HTR-8/SVneo (cell line): ENCODE measurements at regions not wholly inside any gene's neighbourhood (a gene's known extent, or its start where the extent isn't known, plus 50 kb on each side); places are given as distances from the start of the nearest gene placed in this dataset.
"Not testable (repeated sequence)": the region's sequence is repeated elsewhere in the genome, so short reads cannot be mapped to it uniquely, and the experiment has no call there.

Source experiments
- DNase-seq: peaks from one replicate; pipeline ENCODE4 v3.0.0; 2011; ENCODE audit warnings: low spot score, mixed read lengths; ENCODE audit not compliant: insufficient read length
- FAIRE-seq: peaks from 2 replicates; lab custom pipeline; 2011; peaks lifted over from hg19 to GRCh38; lab: Jason Lieb, UNC

DNA sequence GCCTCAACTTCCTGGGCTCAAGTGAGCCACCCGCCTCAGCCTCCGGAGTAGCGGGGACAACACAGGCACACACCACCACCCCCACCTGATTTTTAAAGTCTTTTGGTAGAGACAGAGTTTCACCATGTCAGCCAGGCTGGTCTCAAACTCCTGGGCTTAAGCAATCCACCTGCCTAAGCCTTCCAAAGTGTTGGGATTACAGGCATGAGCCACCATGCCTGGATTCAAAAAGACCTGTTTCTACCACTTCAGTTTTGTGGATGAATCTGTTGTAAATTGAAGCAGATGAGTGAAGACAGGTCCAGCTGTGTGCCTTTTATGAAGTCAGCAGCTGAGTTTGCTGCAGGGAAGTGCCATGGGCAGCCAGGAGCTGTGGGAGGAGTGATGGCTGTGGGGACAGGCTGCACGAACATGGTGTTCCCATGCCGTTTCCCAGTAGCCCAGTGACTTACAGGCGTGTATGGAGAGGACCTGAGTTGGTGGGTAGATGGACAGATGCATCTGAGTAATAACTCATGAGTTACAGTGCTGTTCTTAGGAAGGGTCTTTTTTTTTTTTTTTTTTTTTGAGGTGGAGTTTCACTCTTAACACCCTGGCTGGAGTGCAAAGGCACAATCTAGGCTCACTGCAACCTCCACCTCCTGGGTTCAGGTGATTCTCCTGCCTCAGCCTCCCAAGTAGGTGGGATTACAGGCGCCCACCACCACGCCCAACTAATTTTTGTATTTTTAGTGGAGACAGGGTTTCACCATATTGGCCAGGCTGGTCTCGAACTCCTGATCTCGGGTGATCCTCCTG is 122.5 kb upstream of the TPTE start:
- FAIRE-seq, DNase-seq: not testable (repeated sequence)

DNA sequence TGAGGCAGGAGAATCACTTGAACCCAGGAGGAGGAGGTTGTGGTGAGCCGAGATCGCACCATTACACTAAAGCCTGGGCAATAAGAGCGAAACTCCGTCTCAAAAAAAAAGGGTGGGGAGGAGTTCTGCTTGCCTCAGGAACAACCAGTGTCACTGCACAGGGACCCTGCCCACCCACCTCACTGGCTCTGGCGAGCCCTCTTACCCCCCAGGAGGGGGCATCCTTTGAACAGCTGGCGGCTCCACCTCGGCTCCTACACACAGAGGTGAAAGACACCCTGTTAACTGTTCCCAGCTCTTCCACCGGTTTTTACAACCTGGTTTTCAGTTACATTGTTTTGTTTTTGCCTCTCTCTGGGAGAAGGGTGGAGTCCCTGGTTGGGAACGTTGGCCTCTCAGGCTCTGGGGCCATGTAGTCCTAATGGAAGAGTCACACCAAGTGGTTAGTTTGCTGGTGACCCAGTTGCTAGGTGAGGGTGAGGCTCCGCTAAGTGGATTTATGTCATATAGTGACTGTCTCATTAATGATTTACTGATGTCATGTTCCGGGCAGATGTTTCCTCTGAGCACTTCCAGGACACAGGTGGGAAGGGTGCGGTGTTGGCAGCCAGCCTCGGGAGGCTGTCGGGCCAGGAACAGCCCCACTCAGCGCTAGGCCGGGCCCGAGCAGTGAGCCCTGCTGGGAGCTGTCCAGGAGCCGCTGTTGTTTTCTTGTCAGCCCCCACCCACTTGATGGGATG is 120.6 kb upstream of the TPTE start:
- not testable (repeated sequence) for DNase-seq, FAIRE-seq

DNA sequence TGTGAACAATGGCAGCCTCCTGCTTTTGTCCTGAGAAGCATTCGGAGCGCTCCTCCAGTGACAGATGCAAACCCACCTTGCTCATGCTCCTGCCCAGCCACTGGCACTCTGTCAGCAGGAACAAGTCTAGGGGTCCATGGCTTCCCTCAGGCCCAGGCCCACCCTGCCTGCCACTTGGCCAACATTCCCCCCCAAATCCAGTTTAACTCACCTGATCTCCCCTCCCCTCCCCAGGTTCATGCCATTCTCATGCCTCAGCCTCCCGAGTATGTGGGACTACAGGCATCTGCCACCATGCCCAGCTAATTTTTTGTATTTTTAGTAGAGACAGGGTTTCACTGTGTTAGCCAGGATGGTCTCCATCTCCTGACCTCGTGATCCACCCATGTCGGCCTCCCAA is 118.9 kb upstream of the TPTE start:
- DNase-seq, FAIRE-seq: not testable (repeated sequence)

DNA sequence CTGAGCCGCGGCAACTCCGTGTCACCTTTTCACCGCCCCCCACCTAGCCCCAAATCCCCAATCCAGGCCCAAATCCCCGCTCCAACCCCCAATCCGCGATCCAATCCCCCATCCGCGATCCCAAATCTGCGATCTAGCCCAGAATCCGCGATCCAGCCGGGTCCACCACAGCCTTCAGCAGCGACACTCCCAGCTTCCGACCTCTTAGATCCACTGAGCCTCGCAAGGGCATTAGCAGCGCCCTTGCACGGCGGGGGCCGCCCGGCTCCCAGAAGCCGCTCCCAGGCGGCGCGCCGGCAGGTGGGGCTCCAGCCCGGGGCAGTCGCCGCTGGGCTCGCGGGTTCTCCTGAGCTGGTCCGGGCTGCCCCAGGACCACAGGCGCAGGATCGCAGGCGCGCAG is 116.1 kb upstream of the TPTE start:
- not testable (repeated sequence) for FAIRE-seq, DNase-seq

DNA sequence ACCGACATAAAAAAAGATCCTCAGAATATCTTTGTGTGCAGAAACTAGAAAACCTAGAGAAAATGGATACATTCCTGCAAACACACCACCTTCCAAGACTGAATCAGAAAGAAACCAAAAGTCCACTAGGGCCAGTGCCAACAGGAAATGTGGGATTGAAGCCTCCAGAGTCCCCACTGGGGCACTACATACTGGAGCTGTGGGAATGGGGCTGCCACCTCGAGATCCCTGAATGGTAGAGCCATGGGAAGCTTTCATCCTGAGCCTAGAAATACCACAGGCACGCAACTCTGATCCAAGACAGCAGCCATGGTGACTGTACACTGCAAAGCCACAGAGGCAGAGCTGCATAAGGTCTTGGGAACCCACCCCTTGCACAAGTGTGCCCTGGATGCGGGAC is 111.6 kb upstream of the TPTE start:
- not testable (repeated sequence) for FAIRE-seq

DNA sequence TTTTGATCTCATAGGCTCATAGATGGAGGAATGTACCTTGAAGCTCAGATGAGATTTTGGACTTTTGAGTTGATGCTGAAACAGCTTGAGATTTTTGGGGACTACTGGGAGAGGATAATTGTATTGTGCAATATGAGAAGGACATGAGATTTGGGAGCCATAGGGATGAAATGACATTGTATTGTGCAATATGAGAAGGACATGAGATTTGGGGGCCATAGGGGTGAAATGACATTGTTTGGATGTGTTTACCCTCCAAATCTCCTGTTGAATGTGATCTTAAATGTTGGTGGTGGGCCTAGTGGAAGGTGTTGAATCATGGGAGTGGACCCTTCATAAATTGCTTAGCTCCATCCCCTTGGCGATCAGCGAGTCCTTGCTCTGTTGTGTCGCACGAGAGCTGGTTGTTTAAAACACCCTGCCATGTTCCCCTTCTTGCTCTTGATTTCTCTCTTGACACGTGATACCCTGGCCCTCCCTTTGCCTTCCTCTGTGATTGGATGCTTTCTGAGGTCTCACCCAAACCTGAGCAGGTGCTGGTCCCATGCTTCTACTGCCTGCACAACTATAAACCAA is 110.9 kb upstream of the TPTE start:
- FAIRE-seq, DNase-seq: not testable (repeated sequence)

More for the DNA sequence above, 111.6 kb upstream of the TPTE start:
- not testable (repeated sequence) for DNase-seq

DNA sequence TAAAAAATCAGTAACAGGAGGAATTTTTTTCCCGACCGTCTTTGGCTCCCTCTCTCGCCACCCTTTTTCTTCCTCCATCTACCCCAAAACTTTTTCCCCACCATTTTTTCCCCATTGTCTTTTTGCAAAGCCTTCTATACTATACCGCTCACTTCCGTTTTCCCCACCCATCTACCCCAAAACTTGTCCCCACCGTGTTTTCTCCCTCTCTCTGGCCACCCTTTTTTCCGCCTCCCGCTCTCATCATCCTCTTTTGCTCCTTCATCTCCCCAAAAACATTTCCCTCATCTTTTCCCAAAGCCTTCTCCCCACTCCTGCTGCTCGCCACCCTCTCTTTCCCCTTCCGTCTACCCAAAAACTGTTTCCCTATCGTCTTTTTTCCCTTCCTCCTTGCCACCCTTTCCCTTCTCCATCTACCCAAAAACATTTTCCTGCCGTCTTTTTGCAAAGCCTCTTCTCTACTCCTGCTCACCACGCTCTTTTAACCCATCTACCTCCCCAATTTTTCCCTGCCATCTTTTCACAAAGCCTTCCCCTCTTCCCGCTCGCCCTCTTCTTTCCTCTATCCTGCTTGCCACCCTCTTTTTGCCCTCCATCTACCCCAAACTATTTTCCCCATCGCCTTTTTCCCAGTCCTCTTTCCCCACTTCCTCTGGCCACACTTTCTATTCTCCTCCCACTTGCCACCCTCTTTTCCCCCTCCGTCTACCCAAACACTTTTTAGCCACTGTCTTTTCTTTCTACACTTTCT is 109.4 kb upstream of the TPTE start:
- FAIRE-seq, DNase-seq: not testable (repeated sequence)

DNA sequence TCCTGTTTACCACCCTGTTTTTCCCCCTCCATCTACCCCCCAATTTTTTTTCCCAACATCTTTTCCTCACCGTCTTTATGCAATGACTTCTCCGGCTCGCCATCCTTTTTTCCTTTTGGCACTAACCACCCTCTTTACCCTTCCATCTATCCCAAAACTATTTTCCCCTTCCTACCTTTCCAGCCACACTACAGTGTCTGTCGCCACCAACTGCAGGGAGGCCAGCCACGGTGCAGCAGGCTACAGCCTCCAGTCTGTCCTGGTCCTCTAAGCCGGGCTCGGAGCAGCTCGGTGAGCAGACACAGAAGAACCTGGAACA is 108.5 kb upstream of the TPTE start:
- not testable (repeated sequence) for FAIRE-seq

DNA sequence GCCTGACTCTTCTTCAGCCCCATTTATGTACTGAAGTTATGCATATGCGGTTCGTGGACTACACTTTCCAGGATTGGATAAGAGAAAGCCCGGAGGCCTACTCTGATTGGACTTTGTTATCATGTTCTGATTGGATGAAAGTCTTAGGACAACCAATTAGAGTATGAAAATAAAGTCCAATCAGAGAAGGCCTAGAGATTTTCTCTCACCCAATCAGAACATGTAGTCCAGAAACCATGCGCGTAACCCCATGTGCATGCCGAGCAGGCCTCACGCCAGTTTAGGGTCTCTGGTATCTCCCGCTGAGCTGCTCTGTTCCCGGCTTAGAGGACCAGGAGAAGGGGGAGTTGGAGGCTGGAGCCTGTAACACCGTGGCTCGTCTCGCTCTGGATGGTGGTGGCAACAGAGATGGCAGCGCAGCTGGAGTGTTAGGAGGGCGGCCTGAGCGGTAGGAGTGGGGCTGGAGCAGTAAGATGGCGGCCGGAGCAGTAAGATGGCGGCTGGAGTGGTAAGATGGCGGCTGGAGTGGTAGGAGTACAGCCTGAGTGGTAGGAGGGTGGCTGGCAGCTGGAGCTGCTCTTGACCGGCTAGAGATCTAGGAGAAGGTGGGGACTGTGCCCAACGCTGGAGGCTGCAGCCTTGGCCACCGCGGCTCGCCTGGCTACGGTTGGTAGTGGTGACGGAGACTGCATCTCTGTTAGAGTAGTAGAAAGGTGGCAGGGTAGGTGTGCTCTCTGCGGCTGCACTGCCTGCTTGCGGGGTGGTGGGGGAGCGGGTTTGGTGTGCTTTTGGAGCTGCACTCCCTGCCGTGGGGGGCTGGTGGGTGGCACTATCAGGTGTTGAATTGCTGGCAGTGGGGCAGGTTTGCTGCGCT is 107.9 kb upstream of the TPTE start:
- not testable (repeated sequence) for DNase-seq, FAIRE-seq

More for the DNA sequence above, 108.5 kb upstream of the TPTE start:
- not testable (repeated sequence) for DNase-seq

DNA sequence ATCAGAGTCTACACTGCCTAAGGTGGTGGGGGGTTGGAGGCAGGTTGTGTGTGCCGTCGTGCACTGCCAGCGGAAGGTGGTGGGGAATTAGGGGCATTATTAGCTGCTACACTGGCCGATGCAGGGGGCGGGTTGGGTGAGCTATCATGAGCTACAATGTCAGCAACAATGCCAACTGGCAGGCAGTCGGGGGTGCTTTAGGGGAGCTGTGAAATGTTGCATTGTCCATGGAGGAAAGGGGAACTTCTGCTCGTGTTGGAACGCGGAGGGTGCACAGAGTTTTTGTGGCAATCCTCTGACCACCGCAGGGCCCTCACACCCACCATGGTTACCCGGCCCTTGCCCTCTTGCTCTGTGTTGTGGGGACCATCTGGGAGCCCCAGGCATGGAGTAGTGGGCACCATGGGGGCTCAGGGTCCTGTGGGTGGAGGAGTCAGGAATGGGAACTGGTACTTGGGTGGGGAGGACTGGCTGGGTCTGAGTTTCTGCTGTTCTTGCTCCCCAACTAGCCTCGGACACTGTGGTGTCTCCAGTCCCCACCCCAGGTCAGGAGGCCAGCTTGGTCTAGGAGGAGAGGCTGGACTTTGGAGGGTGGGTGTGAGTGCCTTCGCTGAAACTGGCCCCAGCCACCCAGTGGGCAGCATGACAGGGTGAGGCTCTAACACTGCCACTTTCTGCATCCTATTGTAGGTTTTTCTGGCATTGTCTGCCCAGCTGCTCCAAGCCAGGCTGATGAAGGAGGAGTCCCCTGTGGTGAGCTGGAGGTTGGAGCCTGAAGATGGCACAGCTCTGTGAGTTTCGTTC is 107.1 kb upstream of the TPTE start:
- DNase-seq, FAIRE-seq: not testable (repeated sequence)

DNA sequence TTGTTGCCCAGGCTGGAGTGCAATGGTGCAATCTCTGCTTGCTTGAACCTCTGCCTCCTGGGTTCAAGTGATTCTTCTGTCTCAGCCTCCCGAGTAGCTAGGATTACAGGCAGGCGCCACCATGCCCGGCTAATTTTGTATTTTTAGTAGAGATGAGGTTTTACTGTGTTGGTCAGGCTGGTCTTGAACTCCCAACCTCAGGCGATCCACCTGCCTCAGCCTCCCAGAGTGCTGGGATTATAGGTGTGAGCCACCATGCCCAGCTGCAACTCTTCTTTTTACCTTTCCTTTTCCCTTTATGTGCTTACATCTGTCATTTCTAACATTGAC is 106.5 kb upstream of the TPTE start:
- not testable (repeated sequence) for FAIRE-seq, DNase-seq

DNA sequence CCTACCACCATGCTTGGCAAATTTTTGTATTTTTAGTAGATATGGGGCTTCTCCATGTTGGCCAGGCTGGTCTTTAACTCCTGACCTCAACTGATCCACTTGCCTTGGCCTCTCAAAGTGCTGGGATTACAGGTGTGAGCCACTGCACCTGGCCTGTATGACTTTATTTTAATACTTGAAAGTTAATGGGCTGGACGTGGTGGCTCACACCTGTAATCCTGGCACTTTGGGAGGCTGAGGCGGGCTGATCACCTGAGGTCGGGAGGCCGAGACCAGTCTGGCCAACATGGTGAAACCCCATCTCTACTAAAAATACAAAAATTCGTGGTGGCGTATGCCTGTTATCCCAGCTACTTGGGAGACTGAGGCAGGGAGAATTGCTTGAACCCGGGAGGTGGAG is 105.9 kb upstream of the TPTE start:
- DNase-seq, FAIRE-seq: not testable (repeated sequence)

DNA sequence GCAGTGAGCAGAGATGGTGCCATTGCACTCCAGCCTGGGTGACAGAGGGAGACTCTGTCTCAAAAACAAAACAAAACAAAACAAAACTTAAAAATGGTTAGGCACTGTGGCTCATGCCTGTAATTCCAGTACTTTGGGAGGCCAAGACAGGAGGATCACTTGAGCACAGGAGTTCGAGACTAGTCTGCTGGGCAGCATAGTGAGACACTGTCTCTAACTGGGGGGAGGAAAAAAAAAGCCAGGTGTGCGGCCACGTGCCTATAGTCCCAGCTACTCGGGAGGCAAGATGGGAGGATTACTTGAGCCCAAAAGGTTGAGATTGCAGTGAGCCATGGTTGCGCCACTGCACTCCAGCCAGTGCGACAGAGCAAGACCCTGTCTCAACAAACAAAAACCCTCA is 105.5 kb upstream of the TPTE start:
- FAIRE-seq, DNase-seq: not testable (repeated sequence)

DNA sequence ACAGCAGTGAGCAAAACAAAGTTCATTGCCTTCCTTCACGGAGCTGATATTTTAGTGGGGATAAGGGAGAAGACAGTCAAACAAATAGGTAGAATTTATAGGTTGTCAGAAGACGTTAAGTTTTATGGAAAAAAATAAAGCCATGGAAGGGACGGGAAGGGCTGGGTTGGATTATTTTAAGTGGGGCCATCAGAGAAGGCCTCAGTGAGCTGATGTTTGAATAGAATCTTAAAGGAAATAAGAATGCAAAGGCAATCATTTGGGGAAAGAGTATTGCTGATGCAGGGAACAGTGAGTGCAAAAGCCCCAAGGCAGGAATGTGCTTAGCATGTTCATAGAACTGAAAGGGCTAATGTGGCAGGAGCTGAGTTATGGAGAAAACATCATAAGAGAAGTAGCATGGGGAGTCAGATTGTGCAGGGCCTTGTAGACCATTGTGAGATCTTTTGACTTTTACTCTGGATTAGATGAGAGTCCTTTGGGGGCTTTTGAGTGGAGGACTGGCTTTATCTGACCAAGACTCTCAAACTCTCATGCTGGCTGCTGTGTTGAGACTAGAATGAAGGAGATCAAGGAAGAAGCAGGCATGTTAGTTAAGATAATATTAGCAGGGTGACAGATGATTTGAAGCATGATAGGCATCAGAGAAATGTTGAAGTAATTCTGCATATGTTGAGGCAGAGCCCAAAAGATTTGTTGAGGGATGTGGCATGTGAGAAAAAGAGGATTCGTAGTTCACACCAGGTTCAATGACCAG is 104.5 kb upstream of the TPTE start:
- not testable (repeated sequence) for DNase-seq

DNA sequence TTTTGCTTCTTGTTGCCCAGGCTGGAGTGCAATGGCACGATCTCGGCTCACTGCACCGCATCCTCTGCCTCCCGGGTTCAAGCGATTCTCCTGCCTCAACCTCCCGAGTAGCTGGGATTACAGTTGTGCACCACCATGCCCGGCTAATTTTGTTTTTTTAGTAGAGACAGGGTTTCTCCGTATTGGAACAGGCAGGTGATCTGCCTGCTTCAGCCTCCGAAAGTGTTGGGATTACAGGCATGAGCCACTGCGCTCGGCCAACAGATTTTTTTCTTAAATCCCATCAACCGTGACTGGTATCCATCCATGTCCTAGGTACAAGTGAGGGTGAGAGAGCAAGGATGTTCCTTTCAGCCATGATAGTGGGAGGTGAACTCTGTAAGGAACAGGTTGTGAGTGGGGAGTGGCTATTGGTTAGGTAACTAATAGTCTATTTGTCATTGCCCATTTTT is 103.8 kb upstream of the TPTE start:
- DNase-seq, FAIRE-seq: not testable (repeated sequence)

More for the DNA sequence above, 104.5 kb upstream of the TPTE start:
- FAIRE-seq, result not testable (repeated sequence)

DNA sequence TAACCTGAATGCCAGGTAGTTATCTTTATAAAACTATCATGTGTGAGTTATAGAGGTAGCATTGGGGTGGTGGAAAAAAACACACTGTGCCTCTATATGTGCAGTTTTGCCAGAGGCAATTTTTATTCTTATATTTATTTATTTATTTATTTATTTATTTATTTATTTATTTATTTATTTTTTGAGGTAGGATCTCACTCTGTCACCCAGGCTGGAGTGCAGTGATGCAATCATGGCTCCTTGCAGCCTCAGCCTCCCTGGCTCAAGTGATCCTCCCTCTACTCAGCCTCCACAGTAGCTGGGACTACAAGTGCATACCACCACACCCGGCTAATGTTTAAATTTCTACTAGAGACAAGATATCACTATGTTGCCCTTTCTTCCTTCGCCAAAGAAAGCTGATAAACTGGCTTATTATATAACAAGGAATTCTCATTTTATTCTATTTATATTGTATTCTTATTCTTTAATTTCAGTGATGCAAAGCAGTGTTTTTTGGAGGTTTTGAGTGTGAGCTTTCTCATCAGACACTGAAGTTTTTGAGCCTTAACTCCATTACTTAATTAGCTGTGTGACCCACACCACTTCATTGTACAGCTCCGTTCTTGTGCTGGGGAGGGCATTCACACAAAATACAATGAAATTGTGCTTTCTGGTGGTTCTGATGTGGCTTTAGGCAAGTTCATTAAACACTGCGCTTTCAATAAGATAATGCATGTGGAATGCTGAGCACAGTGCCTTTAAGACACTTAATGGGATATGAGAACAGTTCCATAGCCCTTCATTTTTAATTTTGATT is 102.9 kb upstream of the TPTE start:
- FAIRE-seq, DNase-seq: not testable (repeated sequence)

DNA sequence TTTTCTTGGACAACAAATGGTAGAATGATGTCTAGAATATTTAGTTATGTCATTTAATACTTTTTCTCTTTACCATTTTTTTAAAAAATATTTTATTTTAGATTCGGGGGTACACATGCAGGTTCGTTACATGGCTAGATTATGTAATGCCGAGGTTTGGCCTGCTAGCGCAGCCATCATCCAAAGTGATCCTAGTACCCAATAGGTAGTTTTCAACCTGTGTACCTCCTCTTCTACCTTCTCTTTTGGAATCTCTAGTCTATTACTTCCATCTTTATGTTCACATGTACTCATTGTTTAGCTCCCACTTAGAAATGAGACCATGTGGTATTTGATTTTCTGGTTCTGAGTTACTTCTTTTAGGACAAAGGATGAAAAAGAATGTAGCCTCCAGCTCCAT is 100.2 kb upstream of the TPTE start:
- not testable (repeated sequence) for FAIRE-seq

More for the DNA sequence above, 100.2 kb upstream of the TPTE start:
- not testable (repeated sequence) for DNase-seq
